Activated naive CD4-positive, alpha-beta T cell treated with anti-CD3 and anti-CD28 coated beads, Interleukin-2, amount 50 U/mL, for 72 hours (primary cell): ENCODE measurements at regions not wholly inside any gene's neighbourhood (a gene's known extent, or its start where the extent isn't known, plus 50 kb on each side); places are given as distances from the start of the nearest gene placed in this dataset.

Experiments used
- ATAC-seq, 2 donors: fragments of 150-1000 bp; cut with Tn5 transposase; 2 replicates each; pipeline ENCODE4 v1.10.0; 2021; ENCODE audit warnings: mild to moderate bottlenecking in 2 of 2, moderate library complexity in 2 of 2
- DNase-seq, 2 donors: peaks; one replicate each; pipeline ENCODE4 v3.0.0; 2021 to 2022; ENCODE audit warnings: low spot score in 2 of 2
- H3K27ac Mint-ChIP-seq, 2 donors: one replicate each; pipeline ENCODE4 v1.8.0; 2022; ENCODE audit warnings: mild to moderate bottlenecking in 2 of 2, mixed read lengths in 2 of 2
- H3K36me3 Mint-ChIP-seq, 2 donors: one replicate each; pipeline ENCODE4 v1.8.0; 2022; ENCODE audit warnings: mixed read lengths in 2 of 2
- H3K9me3 Mint-ChIP-seq, 2 donors: one replicate each; pipeline ENCODE4 v1.8.0; 2022; ENCODE audit warnings: mixed read lengths in 2 of 2

DNA sequence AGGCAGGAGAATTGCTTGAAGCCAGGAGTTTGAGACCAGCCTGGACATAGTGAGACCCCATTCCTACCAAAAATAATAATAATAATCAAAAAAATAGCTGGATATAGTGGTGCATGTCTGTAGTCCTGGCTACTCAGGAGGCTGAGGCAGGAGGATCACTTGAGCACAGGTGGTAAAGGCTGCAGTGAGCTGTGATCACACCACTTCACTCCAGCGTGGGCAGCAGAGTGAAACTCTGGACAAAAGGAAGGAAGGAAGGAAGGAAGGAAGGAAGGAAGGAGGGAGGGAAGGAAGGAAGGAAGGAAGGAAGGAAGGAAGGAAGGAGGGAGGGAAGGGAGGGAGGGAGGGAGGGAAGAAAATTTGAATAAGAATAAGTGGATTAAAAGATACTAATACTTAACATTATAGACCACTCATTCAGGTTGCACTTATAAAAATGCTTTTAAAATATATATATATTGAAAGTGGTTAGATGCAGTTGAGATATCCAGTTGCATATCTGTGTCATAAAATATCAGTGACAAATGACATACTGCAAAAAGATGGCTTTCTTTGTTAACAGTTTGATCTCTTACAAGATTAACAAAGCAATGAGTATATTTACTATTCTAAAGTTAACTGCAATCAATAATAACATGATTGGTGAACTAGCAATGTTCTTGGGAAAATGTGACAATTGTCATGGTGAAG is 702.4 kb downstream of the CPS1 start:
- peaks cover 0 to 17% of the 10 kb centered on the region in 2 donors for H3K36me3 Mint-ChIP-seq
- ATAC-seq (no peak), DNase-seq (no peak)
- H3K27ac Mint-ChIP-seq = no peak overlapping the region
- H3K9me3 Mint-ChIP-seq = peaks cover 0 to 17% of the 10 kb centered on the region in 2 donors

DNA sequence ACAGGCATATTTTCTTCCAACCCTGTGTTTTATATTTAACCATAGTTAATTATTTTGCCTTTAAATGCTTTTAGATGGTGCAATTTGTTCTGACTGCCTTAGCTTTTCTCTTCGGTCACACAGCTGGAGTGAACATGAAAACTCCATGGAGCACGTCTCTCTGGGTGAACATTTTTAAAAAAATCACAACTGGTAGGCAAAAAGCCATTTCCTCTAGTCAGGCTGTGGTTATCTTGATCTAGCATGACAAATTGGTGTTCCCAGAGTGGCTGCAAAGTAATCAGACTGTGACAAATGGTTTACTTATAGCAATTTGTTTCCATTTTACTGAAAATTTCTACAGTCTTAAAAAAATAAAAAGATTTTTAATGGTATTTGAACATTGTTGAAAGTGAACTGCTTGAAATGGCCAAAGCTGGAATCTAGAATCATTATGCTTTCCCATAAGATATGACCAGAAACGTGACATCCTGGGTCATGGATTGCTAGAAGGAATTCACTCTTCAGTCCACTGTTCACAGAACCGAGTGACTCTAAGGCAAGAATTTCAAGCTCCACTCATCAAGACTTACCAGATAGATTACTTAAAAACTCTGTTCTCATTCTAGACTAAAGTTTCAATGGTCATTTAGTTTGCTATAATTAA is 703.6 kb downstream of the CPS1 start:
- DNase-seq = no peak
- peaks cover 0 to 17% of the 10 kb centered on the region in 2 donors for H3K36me3 Mint-ChIP-seq
- ATAC-seq = no peak
- H3K9me3 Mint-ChIP-seq = peaks cover 0 to 17% of the 10 kb centered on the region in 2 donors
- no peak overlapping the region for H3K27ac Mint-ChIP-seq

DNA sequence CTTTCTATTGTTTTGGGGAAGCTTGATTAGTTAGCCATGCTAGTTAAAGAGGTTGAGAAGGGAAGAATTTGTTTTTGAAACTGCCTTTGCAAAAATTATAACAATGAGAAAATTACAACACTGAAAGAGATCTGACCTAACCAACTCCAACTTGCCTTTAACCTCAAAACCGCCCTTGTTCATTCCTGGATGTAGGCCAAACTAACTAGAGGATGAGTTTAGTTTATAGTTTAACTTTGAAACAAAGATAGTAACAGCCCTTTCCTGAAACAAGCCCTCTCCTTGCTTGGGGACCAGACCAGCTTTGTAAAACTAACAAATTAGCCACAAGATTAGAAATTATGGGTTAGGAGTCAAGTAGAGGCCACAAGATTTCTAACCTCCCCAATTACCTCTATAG is 713.9 kb downstream of the CPS1 start:
- no peak for ATAC-seq

DNA sequence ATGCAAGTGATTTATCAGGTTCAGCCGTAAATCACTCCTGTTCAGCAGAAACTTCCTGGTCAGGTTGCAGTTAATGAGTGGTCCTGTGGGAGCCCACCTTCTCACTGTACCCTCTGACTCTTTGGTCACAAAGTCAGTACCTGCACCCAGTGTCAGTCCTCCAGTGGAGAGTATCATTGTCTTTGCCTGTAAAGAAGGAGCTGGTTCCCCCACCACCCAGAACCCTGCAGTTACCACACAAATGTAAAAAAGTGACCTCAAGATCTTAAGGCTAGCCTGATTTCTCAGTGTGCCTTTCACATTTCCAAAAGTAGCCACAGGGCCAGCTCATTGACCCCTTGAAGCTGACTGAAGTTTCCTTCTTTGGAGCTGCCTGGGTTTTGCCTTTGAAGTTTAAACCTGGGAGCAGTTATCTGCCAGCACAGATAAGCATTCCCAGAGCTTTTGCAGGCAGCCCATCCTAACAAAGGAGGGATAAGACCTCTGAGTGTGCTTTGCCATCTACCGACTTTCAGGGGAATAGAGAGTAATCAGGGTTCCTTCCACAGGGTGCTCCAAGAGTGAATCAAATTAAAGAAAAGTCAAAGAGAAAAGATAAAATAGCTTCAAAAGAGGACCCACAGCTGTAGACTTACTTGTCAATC is 725.2 kb downstream of the CPS1 start:
- Mint-ChIP-seq H3K27ac (no peak overlapping the region), H3K36me3 (peaks cover 0 to 5% of the 10 kb centered on the region in 2 donors), H3K9me3 (peaks cover 2 to 16% of the 10 kb centered on the region in 2 donors)
- DNase-seq (no peak), ATAC-seq (no peak)

More for the DNA sequence above, 713.9 kb downstream of the CPS1 start:
- H3K36me3 Mint-ChIP-seq = no peaks in the 10 kb centered on the region
- no peak for DNase-seq
- no peak overlapping the region for H3K27ac Mint-ChIP-seq
- peaks cover 5 to 7% of the 10 kb centered on the region in 2 donors for H3K9me3 Mint-ChIP-seq

DNA sequence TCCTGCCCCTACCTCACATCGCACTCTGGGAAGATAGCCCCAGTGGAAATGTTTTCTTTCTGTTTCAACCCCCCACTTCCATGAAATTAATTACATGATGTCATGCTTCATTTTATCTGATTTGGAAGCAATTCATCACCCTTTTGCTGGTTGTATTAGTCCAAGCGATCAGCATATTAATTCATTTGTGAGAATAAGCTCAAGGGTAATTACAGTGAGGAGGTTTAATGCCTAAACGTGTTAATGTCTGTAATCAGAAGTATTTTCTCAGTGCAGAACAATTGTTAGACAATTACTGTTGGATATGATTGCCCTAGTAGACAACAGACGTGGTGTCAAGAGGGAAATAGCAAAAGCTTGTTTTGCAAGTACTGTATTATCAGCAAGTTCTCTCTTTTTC is 746.3 kb downstream of the CPS1 start:
- H3K9me3 Mint-ChIP-seq = peaks cover 8 to 11% of the 10 kb centered on the region in 2 donors
- no peak overlapping the region for H3K27ac Mint-ChIP-seq
- H3K36me3 Mint-ChIP-seq = no peaks in the 10 kb centered on the region
- DNase-seq (no peak), ATAC-seq (no peak)

DNA sequence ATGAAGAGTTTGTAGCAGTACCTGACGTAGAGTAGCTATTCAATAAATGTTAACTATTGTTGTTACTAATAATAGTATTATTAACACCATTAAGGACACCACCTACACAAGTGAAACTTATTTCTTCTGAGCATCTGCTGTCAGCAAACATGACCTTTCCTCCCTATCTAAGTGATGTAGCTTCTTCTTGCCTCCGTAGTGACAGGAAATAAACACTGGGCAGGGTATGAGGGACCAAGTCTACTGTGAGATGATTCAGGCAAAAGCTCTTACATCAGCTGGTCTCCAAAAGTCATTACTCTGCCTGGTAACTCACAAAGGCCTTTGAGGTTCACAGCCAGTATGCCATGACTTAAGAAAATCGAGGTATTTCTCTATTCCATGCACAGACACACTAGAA is 750.5 kb downstream of the CPS1 start:
- peaks cover 9 to 16% of the 10 kb centered on the region in 2 donors for H3K9me3 Mint-ChIP-seq

More for the DNA sequence above, 750.5 kb downstream of the CPS1 start:
- ATAC-seq (no peak), DNase-seq (no peak)
- no peaks in the 10 kb centered on the region for H3K36me3 Mint-ChIP-seq
- H3K27ac Mint-ChIP-seq = no peak overlapping the region
